ENCODE measurements at regions not wholly inside any gene's neighbourhood (a gene's known extent, or its start where the extent isn't known, plus 50 kb on each side); places are given as distances from the start of the nearest gene placed in this dataset.

- no peak for TF ChIP-seq CTCF (IDR thresholded peaks at IDR 0.05; ENCODE audit: insufficient read depth, low read length, severe bottlenecking)
Observed at GRCh38 chrX:38898261-38898660, 97.0 kb downstream of the MID1IP1 start.

GRCh38 chrX:38899650-38900049 lies 98.4 kb downstream of the MID1IP1 start:
- no peak for FAIRE-seq
- H3K4me3 ChIP-seq (ENCODE audit: low read depth, low read length), result no peak overlapping the region
- no peaks in the 10 kb centered on the region for H3K36me3 ChIP-seq (ENCODE audit: control insufficient read depth, insufficient read depth, low read length)
- H3K27me3 ChIP-seq (ENCODE audit: control insufficient read depth, insufficient read depth, low read length), result no peaks in the 10 kb centered on the region
- TF ChIP-seq CTCF (IDR thresholded peaks at IDR 0.05; ENCODE audit: insufficient read depth, low read length, severe bottlenecking), result no peak
- DNase-seq (ENCODE audit: low read depth), result no peak

More at GRCh38 chrX:38898261-38898660, 97.0 kb downstream of the MID1IP1 start:
- DNase-seq (ENCODE audit: low read depth), result no peak
- Histone ChIP-seq H3K4me3 (ENCODE audit: low read depth, low read length) (no peak overlapping the region), H3K36me3 (ENCODE audit: control insufficient read depth, insufficient read depth, low read length) (no peaks in the 10 kb centered on the region), H3K27me3 (ENCODE audit: control insufficient read depth, insufficient read depth, low read length) (no peaks in the 10 kb centered on the region)
- FAIRE-seq, result peak; percentile 36

GRCh38 chrX:38900719-38901118 lies 99.5 kb downstream of the MID1IP1 start:
- H3K27me3 ChIP-seq (ENCODE audit: control insufficient read depth, insufficient read depth, low read length), result no peaks in the 10 kb centered on the region
- DNase-seq (ENCODE audit: low read depth) (no peak), FAIRE-seq (no peak)
- no peak overlapping the region for H3K4me3 ChIP-seq (ENCODE audit: low read depth, low read length)
- no peaks in the 10 kb centered on the region for H3K36me3 ChIP-seq (ENCODE audit: control insufficient read depth, insufficient read depth, low read length)
- no peak for TF ChIP-seq CTCF (IDR thresholded peaks at IDR 0.05; ENCODE audit: insufficient read depth, low read length, severe bottlenecking)

- DNase-seq (ENCODE audit: low read depth), result no peak
- no peaks in the 10 kb centered on the region for H3K27me3 ChIP-seq (ENCODE audit: control insufficient read depth, insufficient read depth, low read length)
- FAIRE-seq, result no peak
- no peak for TF ChIP-seq CTCF (IDR thresholded peaks at IDR 0.05; ENCODE audit: insufficient read depth, low read length, severe bottlenecking)
- H3K36me3 ChIP-seq (ENCODE audit: control insufficient read depth, insufficient read depth, low read length), result no peaks in the 10 kb centered on the region
- H3K4me3 ChIP-seq (ENCODE audit: low read depth, low read length), result no peak overlapping the region
Observed at GRCh38 chrX:38902972-38903492, 101.8 kb downstream of the MID1IP1 start.

- DNase-seq (ENCODE audit: low read depth) (no peak), FAIRE-seq (no peak)
- Histone ChIP-seq H3K4me3 (ENCODE audit: low read depth, low read length) (no peak overlapping the region), H3K36me3 (ENCODE audit: control insufficient read depth, insufficient read depth, low read length) (no peaks in the 10 kb centered on the region), H3K27me3 (ENCODE audit: control insufficient read depth, insufficient read depth, low read length) (no peaks in the 10 kb centered on the region)
- no peak for TF ChIP-seq CTCF (IDR thresholded peaks at IDR 0.05; ENCODE audit: insufficient read depth, low read length, severe bottlenecking)
Observed at GRCh38 chrX:38916801-38917200, 115.5 kb downstream of the MID1IP1 start.

- no peak for TF ChIP-seq CTCF (IDR thresholded peaks at IDR 0.05; ENCODE audit: insufficient read depth, low read length, severe bottlenecking)
- H3K27me3 ChIP-seq (ENCODE audit: control insufficient read depth, insufficient read depth, low read length), result no peaks in the 10 kb centered on the region
- no peak overlapping the region for H3K4me3 ChIP-seq (ENCODE audit: low read depth, low read length)
- DNase-seq (ENCODE audit: low read depth) (no peak), FAIRE-seq (peak; percentile 13)
- H3K36me3 ChIP-seq (ENCODE audit: control insufficient read depth, insufficient read depth, low read length), result no peaks in the 10 kb centered on the region
Observed at GRCh38 chrX:38917954-38918353, 116.7 kb downstream of the MID1IP1 start.
